Small intestine (tissue), 7 donors: ENCODE measurements at regions not wholly inside any gene's neighbourhood (a gene's known extent, or its start where the extent isn't known, plus 50 kb on each side); places are given as distances from the start of the nearest gene placed in this dataset.
A peak's percentile ranks its signal among the peaks of the same experiment; 100 is the strongest.

Experiments used
- DNase-seq, 2 donors: peaks; one replicate each; pipeline versions ENCODE4 v3.0.0 to v3.0.0-alpha.2; 2013
- FAIRE-seq: peaks from 2 replicates; lab custom pipeline; 2012; peaks lifted over from hg19 to GRCh38; lab: Jason Lieb, UNC
- H3K27ac ChIP-seq, 3 donors: one replicate each; pipeline ENCODE4 v1.5.1; 2013; ENCODE audit warnings: low read length in 2 of 3, mild to moderate bottlenecking in 2 of 3, control low read depth in 1 of 3, inconsistent platforms in 1 of 3, low read depth in 1 of 3, moderate library complexity in 1 of 3
- H3K27me3 ChIP-seq, 3 donors: one replicate each; pipeline ENCODE4 v1.6.1; 2013; ENCODE audit warnings: low read length in 3 of 3, inconsistent platforms in 1 of 3; ENCODE audit not compliant: control insufficient read depth in 3 of 3, insufficient read depth in 3 of 3
- H3K36me3 ChIP-seq, 3 donors: one replicate each; pipeline ENCODE4 v1.6.1; 2013; ENCODE audit warnings: low read length in 3 of 3, inconsistent platforms in 1 of 3, low read depth in 1 of 3, mild to moderate bottlenecking in 1 of 3, moderate library complexity in 1 of 3; ENCODE audit not compliant: control insufficient read depth in 3 of 3, insufficient read depth in 2 of 3
- H3K4me1 ChIP-seq, 3 donors: one replicate each; pipeline ENCODE4 v1.6.1; 2013; ENCODE audit warnings: low read length in 2 of 3, inconsistent platforms in 1 of 3, low read depth in 1 of 3, mild to moderate bottlenecking in 1 of 3, moderate library complexity in 1 of 3; ENCODE audit not compliant: control insufficient read depth in 3 of 3, insufficient read depth in 2 of 3
- H3K4me3 ChIP-seq, 3 donors: one replicate each; pipeline ENCODE4 v1.5.1; 2013; ENCODE audit warnings: low read length in 3 of 3, control low read depth in 1 of 3, inconsistent platforms in 1 of 3, low read depth in 1 of 3, mild to moderate bottlenecking in 1 of 3, moderate library complexity in 1 of 3
- H3K9me3 ChIP-seq, 2 donors: one replicate each; pipeline ENCODE4 v1.6.1; 2013; ENCODE audit warnings: low read depth in 1 of 2, low read length in 1 of 2; ENCODE audit not compliant: control insufficient read depth in 2 of 2, insufficient read depth in 1 of 2
- WGBS, 3 donors: extraction: QIAGEN DNeasy Blood & Tissue Kit; methylation state at CpG; one replicate each; pipeline ENCODE4 v1.1.7; 2013; 5-methylcytosine and 5-hydroxymethylcytosine counted together
- donor health status: healthy with polysubstance abuse.
- donor health status: control.
- donor health status: control.
- donor health status: Bipolar disorder and iron deficiency.
- donor health status: healthy.

GRCh38 chr7:130941322-130942210 lies 207.6 kb upstream of the KLF14 start:
- Histone ChIP-seq H3K4me1 (peaks cover 0 to 10% (median 3%) of the 10 kb centered on the region in 3 donors), H3K27me3 (no peaks in the 10 kb centered on the region), H3K27ac (peak overlapping the region; percentile 60 to 94 (median 87)), H3K4me3 (peak overlapping the region; percentile 38 to 49 (median 44)), H3K36me3 (peaks cover 0 to 3% (median 0%) of the 10 kb centered on the region in 3 donors), H3K9me3 (no peaks in the 10 kb centered on the region)
- FAIRE-seq (no peak), DNase-seq (peak; percentile 69 to 81)
- WGBS, 3 donors: 7 to 46% (median 10%) methylated on average over 20 of the region's 20 CpGs

DNA sequence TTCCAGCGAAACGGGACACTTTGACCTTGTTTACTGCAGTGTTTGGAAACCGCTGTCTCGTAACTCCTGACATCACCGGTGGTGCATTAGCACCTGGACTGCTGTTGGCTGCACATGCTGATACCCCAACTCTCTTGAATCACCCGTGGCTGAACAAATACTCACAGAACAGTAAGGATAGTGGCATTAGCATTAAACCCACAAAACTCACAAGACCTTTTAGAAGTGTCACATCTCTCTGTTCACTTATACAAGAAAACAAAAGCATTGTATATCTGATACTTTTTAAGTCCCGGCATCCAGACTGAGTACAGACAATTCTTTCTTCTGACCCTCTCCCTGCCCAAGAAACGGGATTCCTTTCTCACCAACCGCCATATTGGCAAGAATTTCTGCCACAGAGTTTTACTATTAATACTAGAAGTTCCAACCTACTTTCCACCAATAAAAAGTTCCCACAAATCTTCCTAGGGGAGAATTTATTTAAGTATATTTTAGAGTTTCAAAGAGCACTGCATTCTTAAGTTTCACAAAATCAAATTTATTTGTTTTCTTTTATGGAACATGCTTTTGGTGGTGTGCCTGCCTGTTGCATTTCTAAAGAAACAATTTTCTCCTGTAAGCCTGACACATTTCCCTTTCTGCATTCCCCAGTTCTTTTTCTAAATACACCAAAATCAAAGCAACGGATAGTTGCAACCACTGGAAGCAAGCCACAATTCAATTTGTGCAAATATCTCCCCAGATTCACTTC lies 208.4 kb upstream of the KLF14 start:
- peak; percentile 37 to 81 for DNase-seq
- WGBS, 3 donors: 10 to 44% (median 14%) methylated on average over 10 of the region's 10 CpGs
- H3K4me3 ChIP-seq: peak overlapping the region in 1 of 3 donors; percentile 26
- peaks cover 0 to 10% (median 3%) of the 10 kb centered on the region in 3 donors for H3K4me1 ChIP-seq
- FAIRE-seq: no peak
- H3K36me3 ChIP-seq: peaks cover 0 to 3% (median 0%) of the 10 kb centered on the region in 3 donors
- H3K27ac ChIP-seq: peak overlapping the region; percentile 47 to 87 (median 76)
- no peaks in the 10 kb centered on the region for H3K27me3 ChIP-seq
- no peaks in the 10 kb centered on the region for H3K9me3 ChIP-seq

DNA sequence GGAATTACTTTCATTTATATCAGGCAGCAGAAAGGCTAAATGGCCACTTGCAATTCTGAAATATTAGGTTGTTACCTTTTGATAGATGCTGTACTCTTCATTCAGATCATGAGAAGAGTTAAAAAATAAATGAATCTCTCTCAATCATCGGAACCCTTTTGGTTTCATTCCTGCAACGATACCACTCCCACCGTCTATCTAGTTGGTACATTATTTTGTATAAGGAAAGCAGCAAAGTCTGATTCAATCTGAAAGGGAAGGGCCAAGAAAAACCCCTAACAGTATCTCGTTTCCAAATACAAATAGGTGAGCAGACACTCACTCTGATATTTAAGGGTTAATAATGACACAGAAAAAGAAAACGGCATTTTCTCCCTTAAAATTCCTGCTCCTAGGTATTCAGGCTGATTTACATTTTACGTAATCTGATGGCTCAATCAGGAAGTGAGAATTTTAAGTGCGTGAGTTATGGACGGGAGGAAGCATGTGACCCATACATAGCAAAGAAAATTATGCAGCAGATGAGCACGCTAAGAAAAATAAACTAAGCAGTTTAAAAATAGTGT lies 209.4 kb upstream of the KLF14 start:
- Histone ChIP-seq H3K27me3 (no peaks in the 10 kb centered on the region), H3K4me1 (peaks cover 0 to 10% (median 3%) of the 10 kb centered on the region in 3 donors), H3K9me3 (no peaks in the 10 kb centered on the region), H3K4me3 (peak overlapping the region in 2 of 3 donors; percentile 27 to 42), H3K27ac (peak overlapping the region in 2 of 3 donors; percentile 68 to 74), H3K36me3 (peaks cover 0 to 3% (median 0%) of the 10 kb centered on the region in 3 donors)
- DNase-seq (peak in 1 of 2 donors; percentile 80), FAIRE-seq (no peak)
- WGBS, 3 donors: 1 to 15% (median 3%) methylated on average over 9 of the region's 9 CpGs

- Histone ChIP-seq H3K36me3 (peaks cover 0 to 3% (median 0%) of the 10 kb centered on the region in 3 donors), H3K9me3 (no peaks in the 10 kb centered on the region), H3K4me3 (no peak overlapping the region), H3K27me3 (no peaks in the 10 kb centered on the region), H3K4me1 (peaks cover 0 to 10% (median 3%) of the 10 kb centered on the region in 3 donors), H3K27ac (no peak overlapping the region)
- DNase-seq: no peak
- no peak for FAIRE-seq
- WGBS, 3 donors: 14 to 45% (median 23%) methylated on average over 3 of the region's 3 CpGs
These were observed 210.0 kb upstream of the KLF14 start for GRCh38 chr7:130943981-130944380.

DNA sequence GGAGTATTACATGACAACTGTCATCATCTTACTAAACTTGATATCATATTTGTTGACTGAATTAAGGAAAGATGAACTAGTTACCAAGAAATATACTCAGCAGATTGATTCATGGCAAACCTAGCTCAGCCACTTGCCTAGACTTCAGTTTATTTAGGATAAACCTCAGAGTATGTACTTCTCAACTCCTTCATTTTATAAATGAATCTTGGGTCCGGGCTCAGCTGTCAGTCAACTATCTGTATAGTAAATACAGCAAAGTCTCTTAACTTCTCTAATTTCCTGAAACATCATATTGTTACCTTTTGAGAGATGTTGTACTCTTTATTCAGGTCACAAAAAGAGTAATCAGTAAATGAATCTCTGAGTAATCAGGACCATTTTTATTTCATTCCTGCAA lies 211.0 kb upstream of the KLF14 start:
- DNase-seq (no peak), FAIRE-seq (no peak)
- H3K36me3 ChIP-seq: peaks cover 0 to 3% (median 0%) of the 10 kb centered on the region in 3 donors
- H3K9me3 ChIP-seq: no peaks in the 10 kb centered on the region
- no peaks in the 10 kb centered on the region for H3K27me3 ChIP-seq
- no peak overlapping the region for H3K27ac ChIP-seq
- H3K4me1 ChIP-seq: peaks cover 0 to 10% (median 3%) of the 10 kb centered on the region in 3 donors
- WGBS, 3 donors: 67 to 84% (median 69%) methylated on average over 1 of the region's 1 CpG
- no peak overlapping the region for H3K4me3 ChIP-seq

GRCh38 chr7:130945411-130945811 lies 211.4 kb upstream of the KLF14 start:
- Histone ChIP-seq H3K4me3 (no peak overlapping the region), H3K27ac (peak overlapping the region in 1 of 3 donors; percentile 50), H3K4me1 (peaks cover 0 to 10% (median 3%) of the 10 kb centered on the region in 3 donors), H3K9me3 (no peaks in the 10 kb centered on the region), H3K36me3 (peaks cover 0 to 3% (median 0%) of the 10 kb centered on the region in 3 donors), H3K27me3 (no peaks in the 10 kb centered on the region)
- 73 to 88% (median 80%) methylated on average over 5 of the region's 5 CpGs for WGBS, 3 donors
- FAIRE-seq (no peak), DNase-seq (no peak)

GRCh38 chr7:130946114-130946513 lies 212.1 kb upstream of the KLF14 start:
- Histone ChIP-seq H3K4me3 (no peak overlapping the region), H3K4me1 (peaks cover 0 to 10% (median 3%) of the 10 kb centered on the region in 3 donors), H3K36me3 (peaks cover 0 to 3% (median 0%) of the 10 kb centered on the region in 3 donors), H3K27me3 (no peaks in the 10 kb centered on the region), H3K9me3 (no peaks in the 10 kb centered on the region), H3K27ac (no peak overlapping the region)
- WGBS, 3 donors: 63 to 84% (median 83%) methylated on average over 1 of the region's 1 CpG
- DNase-seq: no peak
- no peak for FAIRE-seq
